Epithelial cell of esophagus (primary cell): ENCODE measurements at regions not wholly inside any gene's neighbourhood (a gene's known extent, or its start where the extent isn't known, plus 50 kb on each side); places are given as distances from the start of the nearest gene placed in this dataset.

Experiments
- DNase-seq: peaks from one replicate; pipeline ENCODE4 v3.0.0; 2010; ENCODE audit warnings: low read depth
- H3K4me3 ChIP-seq: 2 replicates; pipeline ENCODE4 v1.5.1; 2011; ENCODE audit warnings: mild to moderate bottlenecking, low read length, control low read depth
- TF ChIP-seq, protein P1 (sequence below): IDR thresholded peaks from 2 replicates; pipeline ENCODE4 v1.5.1; 2011; ENCODE audit warnings: low read depth, mild to moderate bottlenecking, low read length, control low read depth, inconsistent platforms; ENCODE audit not compliant: insufficient read depth; ENCODE audit errors: missing control alignments

DNA sequence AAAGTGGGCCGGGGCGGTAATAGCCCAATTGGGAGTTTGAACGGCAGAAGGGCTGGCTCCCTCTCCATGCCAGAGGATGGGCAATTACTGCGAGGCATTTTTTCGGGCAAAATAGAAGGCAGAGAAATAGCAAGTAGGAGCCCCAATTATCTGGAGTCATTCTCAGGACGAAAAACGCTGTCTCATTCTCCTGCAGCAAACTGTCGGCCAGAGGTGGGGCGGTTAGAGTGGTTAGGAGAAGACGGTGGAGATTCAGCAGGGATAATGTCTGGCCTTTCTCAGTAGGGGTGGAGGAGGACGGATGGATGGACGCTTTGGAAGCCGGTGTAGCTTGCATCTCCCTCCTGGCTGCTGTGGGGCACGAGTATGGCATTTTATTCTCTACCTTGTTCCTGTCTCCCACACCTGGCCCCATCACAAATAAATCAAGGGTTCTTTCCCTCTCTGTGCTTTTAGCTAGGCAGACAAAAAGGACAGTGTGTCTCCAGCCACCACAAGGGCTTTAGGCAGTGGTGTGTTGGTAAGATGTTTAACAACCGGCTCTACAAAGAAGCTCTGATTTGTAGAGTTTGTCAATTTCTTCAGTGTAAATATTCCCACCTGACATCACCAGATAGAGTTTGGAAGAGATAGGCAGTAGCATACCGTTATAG is 140.5 kb upstream of the LHX5 start:
- TF ChIP-seq, protein P1, sequence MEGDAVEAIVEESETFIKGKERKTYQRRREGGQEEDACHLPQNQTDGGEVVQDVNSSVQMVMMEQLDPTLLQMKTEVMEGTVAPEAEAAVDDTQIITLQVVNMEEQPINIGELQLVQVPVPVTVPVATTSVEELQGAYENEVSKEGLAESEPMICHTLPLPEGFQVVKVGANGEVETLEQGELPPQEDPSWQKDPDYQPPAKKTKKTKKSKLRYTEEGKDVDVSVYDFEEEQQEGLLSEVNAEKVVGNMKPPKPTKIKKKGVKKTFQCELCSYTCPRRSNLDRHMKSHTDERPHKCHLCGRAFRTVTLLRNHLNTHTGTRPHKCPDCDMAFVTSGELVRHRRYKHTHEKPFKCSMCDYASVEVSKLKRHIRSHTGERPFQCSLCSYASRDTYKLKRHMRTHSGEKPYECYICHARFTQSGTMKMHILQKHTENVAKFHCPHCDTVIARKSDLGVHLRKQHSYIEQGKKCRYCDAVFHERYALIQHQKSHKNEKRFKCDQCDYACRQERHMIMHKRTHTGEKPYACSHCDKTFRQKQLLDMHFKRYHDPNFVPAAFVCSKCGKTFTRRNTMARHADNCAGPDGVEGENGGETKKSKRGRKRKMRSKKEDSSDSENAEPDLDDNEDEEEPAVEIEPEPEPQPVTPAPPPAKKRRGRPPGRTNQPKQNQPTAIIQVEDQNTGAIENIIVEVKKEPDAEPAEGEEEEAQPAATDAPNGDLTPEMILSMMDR, result no peak
- DNase-seq, result no peak
- H3K4me3 ChIP-seq, result no peak overlapping the region

DNA sequence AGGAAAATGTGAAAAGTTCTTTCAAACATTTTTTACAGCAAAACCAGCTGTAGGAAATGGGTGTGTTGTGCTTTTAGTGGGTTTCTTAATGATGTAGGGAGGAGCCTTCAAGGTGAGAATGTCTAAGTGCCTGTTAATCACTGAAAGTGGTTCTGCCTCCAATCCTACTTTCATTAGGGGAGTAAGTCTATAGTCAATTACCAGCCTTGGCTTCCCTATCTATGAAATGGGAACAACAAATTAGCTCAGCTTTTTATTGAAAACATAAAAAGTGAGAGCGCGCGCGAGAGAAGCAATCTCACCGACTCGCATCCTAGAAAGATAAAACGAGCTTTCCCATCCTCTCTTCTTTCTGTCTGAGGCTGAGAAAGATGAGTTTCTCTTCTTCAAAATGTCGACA is 140.0 kb upstream of the LHX5 start:
- TF ChIP-seq, protein P1, result no peak
- no peak overlapping the region for H3K4me3 ChIP-seq
- no peak for DNase-seq

DNA sequence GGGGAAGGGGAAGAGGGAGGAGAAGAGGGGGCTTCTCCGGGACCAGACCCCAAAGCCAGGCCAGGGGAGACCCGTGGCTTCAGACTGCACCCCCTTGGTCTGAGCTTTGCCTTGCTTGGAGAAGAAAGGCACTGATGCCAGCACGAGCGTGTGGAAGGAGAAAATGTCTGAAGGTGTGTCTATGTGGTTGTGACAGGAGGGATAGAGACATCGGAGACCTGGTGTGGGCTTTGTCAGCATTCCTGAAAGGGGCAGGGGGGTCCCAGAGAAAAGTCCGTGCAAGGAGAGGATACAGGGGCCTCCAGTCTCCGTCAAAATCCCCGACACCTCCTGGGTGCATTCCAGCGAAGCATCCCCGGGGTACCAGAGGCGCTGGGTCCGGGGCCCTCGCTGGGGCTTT is 139.0 kb upstream of the LHX5 start:
- DNase-seq, result no peak
- TF ChIP-seq, protein P1, result no peak
- no peak overlapping the region for H3K4me3 ChIP-seq

DNA sequence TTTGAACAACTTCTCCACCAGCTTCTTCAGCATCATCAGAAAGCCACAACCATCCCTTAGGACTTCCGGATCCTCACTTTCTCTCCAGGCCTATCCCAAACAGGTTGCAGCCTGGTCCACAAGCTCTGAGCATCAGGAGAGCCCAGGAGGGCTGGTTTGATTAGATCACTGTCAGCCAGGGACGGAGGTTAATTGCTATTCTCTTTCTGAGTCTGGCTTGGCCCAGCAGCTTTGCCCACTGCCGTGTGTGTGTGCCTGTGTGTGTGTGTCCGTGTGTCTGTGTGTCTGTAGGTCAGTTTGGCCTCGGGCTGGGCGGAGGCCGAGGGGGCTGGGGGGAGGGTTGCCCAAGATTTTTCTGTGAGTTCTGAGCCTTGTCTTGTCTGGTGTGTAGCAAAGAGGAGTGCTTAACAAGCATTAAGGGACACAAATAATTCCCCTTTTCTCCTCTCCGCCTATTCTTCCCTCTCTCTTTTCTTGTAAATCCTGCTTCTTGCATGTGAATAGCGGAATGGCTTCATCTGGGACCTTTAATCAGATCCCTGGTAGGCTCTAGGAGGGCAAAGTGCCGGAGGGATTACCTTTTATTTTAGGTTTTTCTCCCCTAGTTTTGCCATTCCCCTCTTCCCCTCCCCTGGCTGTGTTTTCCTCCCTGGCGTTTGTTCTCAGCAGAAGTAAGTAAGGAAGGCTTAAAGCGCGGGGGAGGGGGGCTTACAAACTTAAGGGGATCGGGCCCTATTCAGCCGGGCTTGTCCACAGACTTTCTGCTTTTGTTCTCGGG is 138.2 kb upstream of the LHX5 start:
- no peak for DNase-seq
- TF ChIP-seq, protein P1, result no peak
- H3K4me3 ChIP-seq, result no peak overlapping the region

DNA sequence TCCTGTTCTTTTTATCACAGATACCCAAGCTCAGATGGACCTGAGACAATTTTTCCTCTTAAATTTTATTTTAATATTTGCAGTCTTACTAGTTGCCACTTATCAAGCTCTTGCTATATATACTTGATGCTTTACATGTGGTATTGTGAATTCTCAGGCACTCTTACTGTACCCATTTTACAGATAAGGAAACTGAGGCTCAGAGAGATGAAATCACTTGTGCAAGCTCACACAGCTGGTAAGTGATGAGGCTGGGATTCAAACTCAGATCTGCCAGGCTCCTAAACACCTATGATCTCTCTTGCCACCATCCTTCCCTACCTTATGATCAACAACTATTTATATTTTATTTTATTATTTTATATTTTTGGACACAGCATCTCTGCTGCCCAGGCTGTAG is 133.0 kb upstream of the LHX5 start:
- DNase-seq, result no peak
- TF ChIP-seq, protein P1, result no peak
- no peak overlapping the region for H3K4me3 ChIP-seq

DNA sequence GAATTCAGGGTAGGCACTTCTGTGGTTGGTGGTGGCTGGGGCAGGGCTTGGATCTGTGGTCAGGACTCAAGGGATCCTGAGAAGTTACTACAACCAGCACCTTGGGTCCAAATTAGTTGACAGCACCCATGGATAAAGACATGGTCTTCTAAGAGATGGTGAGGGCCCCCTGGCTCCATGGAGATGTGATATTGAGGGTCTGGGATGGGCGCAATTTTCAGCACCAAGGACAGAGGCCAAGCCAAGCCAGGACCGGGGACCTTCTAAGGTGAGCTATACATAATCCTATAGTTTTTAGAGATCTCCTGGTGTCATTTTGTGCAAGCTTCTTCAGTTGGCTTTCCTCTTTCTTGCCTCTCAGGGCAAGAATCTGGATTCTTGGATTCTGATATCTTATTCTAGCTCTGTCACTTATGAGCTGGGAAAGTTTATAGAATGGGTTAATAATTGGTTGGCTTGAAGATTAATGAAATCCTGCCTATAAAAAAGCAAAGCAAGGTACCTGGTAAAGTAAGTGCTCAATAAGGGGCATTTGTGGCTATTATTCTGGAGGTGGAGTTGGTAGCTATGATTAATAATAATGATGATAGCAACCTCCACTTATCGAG is 130.1 kb upstream of the LHX5 start:
- H3K4me3 ChIP-seq, result no peak overlapping the region
- no peak for DNase-seq
- TF ChIP-seq, protein P1, result no peak
